Fibroblast of the conjunctiva (primary cell): ENCODE measurements at regions not wholly inside any gene's neighbourhood (a gene's known extent, or its start where the extent isn't known, plus 50 kb on each side); places are given as distances from the start of the nearest gene placed in this dataset.
"Not testable (repeated sequence)": the region's sequence is repeated elsewhere in the genome, so short reads cannot be mapped to it uniquely, and the experiment has no call there.

Source experiments
- DNase-seq: peaks from one replicate; pipeline ENCODE4 v3.0.0-alpha.2; 2010; ENCODE audit warnings: low read depth

DNA sequence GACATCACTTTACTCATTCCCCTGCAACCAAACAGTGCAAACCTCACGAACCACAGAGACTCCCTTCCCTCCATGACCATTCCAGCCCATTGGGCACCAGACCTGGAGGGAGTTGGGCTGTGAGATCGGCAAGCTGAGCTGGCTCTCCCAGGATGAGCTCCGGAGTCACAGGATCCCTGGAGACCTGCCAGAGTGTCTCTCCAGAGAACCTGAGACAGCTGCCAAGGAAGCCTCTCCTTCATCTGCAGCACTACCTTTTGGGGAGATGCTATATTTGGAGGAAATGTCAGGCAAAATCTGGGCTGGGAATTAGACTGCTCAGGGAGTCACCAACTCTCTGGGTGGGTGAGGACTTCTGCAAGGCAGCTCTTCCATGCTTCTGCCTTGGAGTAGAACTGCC is 417.4 kb downstream of the TNS1 start:
- no peak for DNase-seq

GRCh38 chr2:217580407-217580806 is 422.4 kb downstream of the TNS1 start:
- DNase-seq = not testable (repeated sequence)

- DNase-seq = no peak
These were observed 429.2 kb downstream of the TNS1 start for GRCh38 chr2:217573571-217573970.

DNA sequence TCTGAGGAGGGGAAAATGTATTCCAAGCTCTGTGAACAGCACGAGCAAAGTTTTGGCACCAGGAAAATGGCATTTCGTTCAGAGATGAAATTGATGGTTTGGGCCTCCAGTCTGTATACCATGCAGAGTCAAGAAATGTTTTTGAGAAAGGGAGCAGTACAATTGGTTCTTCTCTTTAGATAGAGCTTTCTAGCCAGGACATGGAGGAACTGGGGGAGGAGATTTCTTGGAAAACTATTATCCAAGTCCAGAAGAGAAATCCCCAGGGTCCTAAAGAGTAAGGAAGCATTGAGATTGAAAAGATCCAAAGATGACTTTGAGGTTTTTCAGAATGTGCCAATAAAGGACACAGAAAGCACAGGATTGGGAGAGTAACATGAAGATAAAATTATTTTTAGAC is 432.4 kb downstream of the TNS1 start:
- no peak for DNase-seq

- DNase-seq = peak; percentile 28
These were observed 434.4 kb downstream of the TNS1 start for GRCh38 chr2:217568289-217568971.

DNA sequence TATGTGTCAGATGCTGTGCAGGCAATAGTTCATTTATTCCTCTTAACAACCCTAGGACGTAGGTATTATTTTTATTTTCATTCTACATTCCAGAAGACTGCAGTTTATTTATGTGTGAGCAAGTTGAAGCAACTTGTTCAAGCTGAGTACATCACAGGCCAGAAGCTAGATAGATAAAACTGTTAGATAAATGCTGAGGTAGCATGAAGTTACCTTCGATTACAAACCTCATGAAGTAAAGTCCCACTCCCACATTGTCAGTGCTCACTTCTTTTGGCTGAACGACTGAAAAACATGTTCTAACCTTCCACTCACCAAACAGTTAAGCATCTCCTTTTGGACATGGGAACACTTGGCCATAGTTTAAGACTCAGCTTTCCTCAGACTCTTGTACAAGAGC is 439.2 kb downstream of the TNS1 start:
- DNase-seq = no peak

DNA sequence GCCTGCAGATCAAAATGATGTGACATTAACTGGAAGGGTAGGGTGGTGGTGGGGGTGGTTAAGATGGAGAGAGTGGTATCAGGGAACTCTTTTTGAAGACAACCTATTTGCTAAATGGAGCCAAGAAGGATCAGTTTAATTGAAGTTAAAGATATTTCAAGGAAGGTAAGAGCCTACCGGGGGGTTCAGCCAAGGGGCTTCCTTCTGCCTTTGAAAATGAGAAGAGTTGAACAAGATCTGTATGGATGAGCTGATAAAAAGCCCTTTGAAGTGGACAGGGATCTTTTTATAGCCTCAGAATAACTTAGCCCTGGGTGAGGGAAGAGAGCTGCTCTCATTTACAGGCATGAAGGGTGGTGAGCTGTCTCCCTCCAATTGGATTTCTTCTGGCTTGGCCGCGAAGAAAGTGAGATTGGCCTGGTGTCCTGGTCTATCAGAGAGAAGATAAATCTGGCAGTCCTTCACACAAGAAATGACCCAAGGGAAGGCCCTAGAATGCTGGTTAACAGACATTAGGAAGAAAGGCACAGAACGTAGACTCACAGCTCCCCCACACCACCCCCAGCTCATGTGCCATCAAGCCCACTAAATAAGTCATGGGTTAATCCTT is 439.8 kb downstream of the TNS1 start:
- DNase-seq = no peak

DNA sequence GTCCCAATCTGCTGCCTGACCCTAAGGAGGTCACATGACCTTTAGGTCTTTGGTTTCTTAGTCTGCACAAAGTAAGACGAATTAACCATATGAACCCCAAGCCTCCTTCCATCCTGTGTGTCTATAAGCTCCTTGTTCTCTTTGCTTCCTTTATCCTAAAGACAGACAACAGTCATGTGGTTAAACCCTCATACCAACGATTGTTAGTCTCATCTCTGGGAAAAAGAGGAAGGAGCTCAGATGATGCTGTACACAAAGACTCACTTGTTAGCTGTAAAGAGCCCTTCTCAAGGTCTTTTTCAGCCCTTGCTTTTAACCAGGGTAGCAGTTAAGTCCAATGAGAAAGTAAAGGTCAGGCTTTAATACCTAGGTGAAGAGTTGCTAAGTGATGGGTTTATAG is 443.7 kb downstream of the TNS1 start:
- DNase-seq = no peak

GRCh38 chr2:217555081-217555876 is 447.5 kb downstream of the TNS1 start:
- no peak for DNase-seq

DNA sequence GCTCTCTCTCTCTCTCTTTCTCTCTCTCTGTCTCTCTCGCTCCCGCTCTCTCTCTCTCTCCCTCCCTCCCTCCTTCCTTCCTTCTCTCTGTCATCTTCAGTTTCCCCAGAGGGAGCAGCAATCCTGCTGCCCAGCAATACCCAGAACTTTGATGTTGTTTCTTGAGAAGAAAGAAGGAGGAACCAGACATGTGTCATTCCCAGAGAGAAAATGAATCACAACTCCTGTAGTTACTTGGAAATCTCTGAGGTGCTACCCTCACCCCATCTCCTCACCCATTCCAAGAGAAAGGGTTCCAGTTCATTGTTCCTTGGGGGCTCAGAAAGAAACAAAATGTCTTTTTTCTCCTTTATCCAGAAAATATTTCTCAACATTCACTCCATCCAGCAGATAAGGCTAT is 449.1 kb downstream of the TNS1 start:
- DNase-seq = no peak

DNA sequence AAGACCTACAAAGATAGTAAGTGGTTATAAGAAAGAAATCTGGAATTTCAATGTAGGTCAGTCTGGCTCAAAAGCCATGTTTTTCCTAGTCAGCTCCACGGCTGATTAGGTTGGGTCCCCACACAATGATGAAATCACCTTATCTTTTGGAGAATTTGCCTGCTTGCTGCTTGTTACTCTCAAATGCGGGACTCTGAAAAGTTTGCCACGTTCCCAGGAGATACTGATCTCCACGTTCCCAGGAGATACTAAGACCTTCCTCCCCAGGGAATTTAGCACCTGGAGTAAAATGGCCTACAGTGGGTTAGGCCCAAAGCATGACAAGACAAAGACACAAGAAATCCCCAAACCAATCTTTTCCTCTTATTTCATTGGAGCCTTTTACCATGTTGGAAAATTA is 449.6 kb downstream of the TNS1 start:
- DNase-seq = no peak

- DNase-seq = no peak
These were observed 450.7 kb downstream of the TNS1 start for GRCh38 chr2:217552081-217552480.

GRCh38 chr2:217551252-217551899 is 451.4 kb downstream of the TNS1 start:
- no peak for DNase-seq

DNA sequence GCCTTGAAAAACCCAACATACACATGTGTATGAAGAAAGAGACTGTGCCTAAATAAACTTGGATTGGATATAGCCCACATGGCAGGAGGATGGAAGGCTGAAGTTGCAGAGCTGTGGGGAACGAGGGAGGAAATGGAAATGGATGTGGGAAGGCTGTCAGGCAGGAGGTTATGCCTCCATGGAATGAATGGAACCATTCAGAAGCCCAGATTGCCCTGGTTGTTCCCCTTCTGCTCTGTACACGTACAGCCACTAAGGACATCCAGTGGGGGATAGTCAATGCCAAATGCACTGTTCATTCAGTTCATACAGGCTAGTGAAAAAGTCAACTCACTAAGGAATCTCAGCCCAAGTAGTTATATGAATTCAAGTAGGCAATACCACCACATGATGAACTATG is 463.7 kb downstream of the TNS1 start:
- no peak for DNase-seq

- no peak for DNase-seq
These were observed 464.1 kb downstream of the TNS1 start for GRCh38 chr2:217538719-217539118.

DNA sequence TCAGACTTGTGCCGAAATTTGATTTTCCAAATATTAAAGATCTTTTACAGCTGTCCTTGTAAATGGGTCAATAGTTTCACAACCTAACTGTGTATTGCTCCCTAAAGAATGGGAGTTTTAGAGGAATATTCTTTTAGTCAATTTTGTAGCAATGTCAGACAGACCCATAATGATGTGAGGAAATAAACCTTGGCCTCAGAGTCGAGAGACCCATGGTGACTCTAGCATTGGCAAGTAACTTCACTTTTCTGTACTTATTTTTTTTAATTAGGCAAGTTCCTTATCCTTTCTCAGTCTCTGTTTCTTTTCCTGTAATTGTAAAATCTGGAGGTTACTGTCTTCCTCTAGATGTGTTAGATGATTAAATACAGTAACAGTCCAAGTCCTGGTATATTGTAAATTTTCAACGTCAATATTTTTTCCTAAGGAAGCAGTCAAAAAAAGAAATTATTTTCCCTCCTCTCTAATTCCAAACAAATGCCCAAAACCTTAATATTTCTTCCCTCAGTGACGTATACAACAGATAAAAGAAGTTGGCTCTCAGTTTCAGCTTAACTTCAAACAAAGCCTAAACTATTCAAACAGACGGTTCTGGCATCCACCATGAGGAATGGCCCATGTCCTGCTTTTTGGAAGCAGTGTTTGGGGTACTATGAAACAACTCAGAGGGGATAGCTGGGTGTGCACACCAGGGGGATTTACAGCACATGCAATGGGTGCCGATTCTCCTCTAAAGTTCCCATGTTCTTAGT is 466.7 kb downstream of the TNS1 start:
- DNase-seq = no peak

- DNase-seq = no peak
These were observed 472.3 kb downstream of the TNS1 start for GRCh38 chr2:217530392-217531090.

DNA sequence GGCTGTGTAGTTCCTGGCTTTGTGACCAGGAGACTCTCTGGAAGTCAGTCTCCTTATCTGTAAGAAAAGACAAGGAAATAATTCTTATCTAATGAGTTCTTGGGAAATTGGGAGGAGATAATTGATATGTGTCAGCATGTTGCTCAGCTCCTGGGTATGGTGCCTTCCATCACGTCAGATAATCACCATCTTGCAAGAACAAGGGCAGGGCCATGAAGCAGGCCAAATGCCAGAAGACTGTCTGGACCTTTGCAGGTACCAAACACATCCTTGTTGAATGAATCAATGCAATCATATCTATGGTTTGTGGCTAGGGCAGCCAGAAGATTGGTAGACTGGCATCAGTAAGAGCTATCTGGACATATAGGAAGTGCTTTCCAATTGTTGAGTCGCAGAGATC is 473.5 kb downstream of the TNS1 start:
- DNase-seq = no peak

DNA sequence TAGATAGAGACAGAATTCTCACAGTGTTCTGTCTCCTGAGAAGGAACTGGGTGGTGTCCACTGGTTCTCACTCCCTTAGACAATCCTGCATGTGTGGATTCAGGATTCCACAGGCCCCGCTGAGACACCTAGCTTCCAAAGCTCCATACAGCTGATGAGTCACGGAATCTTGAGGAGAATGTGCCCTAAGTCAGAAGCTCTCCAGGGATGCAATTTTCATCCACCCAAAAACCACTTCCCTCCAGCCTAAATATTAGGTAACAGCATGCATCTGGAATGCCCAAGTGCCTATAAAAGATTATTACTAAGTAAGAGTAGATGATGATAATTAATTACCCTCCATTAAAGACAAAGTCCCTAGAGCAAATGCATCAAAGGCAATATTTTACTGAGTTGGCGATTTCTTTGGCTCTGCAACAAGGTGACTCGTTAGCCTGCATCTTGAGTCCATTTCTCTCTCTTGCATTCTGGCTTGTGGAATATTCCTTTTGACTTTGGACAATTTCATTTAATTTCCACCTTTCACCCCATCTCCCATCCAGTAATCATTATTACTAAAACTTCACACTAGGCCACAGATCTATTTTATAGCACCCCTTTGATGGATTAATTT is 475.1 kb downstream of the TNS1 start:
- no peak for DNase-seq

DNA sequence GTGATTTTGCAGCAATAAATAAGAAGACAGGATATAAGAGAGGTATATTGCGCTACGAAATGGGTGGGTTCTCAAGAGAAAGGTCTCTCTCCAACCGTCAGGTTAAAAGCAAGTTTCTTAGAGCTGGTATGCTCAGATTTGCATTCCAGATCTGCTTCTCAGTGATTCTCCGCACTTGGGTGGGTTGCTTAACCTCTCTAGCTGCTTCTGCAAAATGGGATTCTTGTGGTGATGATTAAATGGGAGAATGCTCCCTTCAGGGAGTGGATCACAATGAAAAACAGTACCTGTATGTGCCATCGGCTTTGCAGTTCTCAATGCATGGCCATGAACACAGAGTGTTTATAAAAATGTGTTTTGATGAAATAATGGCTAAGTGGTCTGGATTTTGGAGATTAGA is 477.7 kb downstream of the TNS1 start:
- no peak for DNase-seq

GRCh38 chr2:217523286-217523685 is 479.5 kb downstream of the TNS1 start:
- DNase-seq = no peak
